ENCODE measurements at regions not wholly inside any gene's neighbourhood (a gene's known extent, or its start where the extent isn't known, plus 50 kb on each side); places are given as distances from the start of the nearest gene placed in this dataset.

DNA sequence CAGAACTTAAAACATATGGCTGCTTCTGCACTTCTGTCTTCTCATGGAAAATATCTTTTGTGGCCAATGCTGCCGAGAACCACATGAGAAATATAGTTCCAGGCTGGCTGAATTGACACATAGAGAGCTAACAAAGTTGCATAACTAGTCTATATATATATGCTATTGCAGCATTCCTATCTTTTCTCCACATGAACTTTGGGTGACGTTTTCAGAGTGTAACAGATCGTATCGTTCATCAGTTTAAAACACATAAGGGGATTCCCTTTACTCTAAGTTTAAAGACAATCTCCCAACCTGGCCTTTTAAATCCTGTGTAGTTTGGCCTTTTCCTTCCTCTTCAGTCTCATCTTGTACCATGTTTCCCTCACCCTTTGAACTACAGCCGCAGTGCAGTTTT lies 394.2 kb upstream of the CBLB start:
- TF ChIP-seq, protein P1, sequence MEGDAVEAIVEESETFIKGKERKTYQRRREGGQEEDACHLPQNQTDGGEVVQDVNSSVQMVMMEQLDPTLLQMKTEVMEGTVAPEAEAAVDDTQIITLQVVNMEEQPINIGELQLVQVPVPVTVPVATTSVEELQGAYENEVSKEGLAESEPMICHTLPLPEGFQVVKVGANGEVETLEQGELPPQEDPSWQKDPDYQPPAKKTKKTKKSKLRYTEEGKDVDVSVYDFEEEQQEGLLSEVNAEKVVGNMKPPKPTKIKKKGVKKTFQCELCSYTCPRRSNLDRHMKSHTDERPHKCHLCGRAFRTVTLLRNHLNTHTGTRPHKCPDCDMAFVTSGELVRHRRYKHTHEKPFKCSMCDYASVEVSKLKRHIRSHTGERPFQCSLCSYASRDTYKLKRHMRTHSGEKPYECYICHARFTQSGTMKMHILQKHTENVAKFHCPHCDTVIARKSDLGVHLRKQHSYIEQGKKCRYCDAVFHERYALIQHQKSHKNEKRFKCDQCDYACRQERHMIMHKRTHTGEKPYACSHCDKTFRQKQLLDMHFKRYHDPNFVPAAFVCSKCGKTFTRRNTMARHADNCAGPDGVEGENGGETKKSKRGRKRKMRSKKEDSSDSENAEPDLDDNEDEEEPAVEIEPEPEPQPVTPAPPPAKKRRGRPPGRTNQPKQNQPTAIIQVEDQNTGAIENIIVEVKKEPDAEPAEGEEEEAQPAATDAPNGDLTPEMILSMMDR (IDR thresholded peaks at IDR 0.05; ENCODE audit: low read depth, low read length), result no peak
- no peak for DNase-seq (ENCODE audit: extremely low read depth, low read depth)

DNA sequence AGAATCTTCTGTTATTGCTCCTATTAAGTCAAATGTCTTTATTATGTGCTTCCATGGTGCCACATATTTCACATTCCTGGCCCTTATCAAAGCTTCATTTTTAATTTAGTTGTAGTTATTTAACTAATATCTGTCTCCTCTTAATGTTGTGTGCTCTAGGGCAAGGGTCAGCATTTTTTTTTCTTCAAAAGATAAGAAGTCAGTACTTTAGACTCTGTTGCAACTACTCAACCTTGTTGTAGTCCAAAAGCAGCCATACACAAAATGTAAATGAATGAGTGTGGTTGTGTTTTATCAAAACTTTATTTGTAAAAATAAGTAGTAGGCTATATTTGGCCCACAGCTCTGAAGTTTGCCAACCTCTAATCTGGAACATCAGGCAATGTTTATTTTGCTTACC lies 394.7 kb upstream of the CBLB start:
- TF ChIP-seq, protein P1 (IDR thresholded peaks at IDR 0.05; ENCODE audit: low read depth, low read length), result no peak
- no peak for DNase-seq (ENCODE audit: extremely low read depth, low read depth)

DNA sequence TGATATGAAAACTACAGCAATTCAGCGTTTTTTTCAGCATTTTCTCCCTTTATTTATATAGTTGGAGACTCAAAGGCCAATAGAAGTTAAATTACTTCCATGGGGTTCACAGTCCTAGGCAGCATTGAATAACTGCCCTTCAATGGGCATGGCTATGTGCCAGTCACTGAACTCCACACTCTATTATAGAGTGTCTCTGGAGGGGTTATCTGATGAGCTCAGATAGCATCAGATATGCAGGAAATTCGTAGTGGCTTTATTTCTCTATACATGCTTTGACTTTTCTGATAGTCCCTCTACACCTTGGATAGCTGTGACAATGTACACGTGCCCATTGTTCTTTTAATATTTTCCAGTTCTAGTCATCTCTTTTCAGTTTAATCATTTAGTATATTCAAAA lies 396.9 kb upstream of the CBLB start:
- DNase-seq (ENCODE audit: extremely low read depth, low read depth), result no peak
- TF ChIP-seq, protein P1 (IDR thresholded peaks at IDR 0.05; ENCODE audit: low read depth, low read length), result no peak

DNA sequence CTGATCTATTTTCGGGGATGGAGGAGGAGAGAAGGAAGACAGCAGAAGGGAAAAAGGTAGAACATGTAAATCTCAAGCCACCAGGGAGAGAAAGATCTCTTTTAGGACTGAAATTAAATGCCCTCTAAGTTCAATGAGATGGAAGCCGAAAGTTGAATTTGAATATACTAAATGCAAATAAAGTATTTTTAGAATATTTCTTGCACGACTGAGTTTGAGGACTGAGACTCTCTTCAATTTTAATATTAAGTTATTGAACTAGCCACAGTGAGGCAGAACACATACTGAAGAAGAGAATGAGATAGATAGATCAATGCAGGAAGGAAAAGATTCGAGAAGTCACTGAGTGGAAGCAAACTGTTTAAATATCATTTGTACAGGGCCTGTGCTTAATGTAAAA lies 399.9 kb upstream of the CBLB start:
- DNase-seq (ENCODE audit: extremely low read depth, low read depth), result no peak
- TF ChIP-seq, protein P1 (IDR thresholded peaks at IDR 0.05; ENCODE audit: low read depth, low read length), result no peak

DNA sequence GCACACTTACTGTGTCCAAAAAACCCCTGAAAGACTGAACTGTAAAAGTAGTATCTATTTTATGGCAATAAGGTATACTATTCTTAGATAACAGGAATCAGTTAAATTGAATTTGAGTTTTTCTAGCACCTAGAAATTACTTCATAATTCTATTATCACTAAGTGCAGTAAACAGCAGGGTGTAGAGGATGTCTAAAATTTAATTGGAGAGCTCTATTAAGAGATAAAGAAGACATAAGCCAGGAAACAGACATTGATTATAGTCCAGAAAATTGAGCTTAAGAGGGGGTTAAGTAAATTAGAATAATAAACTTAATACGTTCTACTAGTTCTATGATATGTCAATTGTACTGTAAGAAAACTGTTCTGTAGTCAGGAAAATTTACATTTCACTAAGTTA lies 403.5 kb upstream of the CBLB start:
- TF ChIP-seq, protein P1 (IDR thresholded peaks at IDR 0.05; ENCODE audit: low read depth, low read length), result no peak
- no peak for DNase-seq (ENCODE audit: extremely low read depth, low read depth)

DNA sequence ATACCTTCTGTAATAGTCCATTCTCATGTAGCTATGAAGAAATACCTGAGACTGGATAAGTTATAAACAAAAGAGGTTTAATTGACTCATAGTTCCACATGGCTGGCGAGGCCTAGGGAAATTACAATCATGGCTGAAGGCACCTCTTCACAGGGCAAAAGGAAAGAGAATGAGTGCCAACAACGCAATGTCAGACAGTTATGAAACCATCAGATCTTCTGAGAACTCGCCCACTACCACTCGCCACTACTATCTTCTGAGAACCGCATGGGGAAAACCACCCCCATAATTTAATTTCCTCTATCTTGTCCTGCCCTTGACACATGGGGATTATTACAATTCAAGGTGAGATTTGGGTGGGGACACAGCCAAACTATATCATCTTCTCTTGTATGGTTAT lies 406.8 kb upstream of the CBLB start:
- TF ChIP-seq, protein P1 (IDR thresholded peaks at IDR 0.05; ENCODE audit: low read depth, low read length), result no peak
- no peak for DNase-seq (ENCODE audit: extremely low read depth, low read depth)

DNA sequence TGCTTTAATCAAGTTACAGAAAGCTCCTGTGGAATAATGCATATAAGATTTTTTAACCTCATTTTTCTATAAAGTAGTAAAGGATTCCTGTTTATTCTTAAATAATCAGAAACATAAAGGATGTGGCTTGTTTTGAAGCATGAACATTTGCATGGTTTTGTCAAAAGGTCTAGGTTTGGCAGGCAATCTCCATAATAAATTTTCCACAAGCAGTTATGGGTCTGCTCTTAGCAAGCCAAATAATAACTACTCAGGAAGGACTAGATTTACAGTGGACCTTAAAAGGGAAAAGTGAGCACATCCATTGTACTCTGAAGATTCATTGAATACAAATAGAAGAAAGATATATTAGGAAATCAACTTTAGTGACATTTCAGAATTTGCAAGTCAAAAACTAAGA lies 407.3 kb upstream of the CBLB start:
- no peak for DNase-seq (ENCODE audit: extremely low read depth, low read depth)
- TF ChIP-seq, protein P1 (IDR thresholded peaks at IDR 0.05; ENCODE audit: low read depth, low read length), result no peak
